Right ventricle myocardium superior (tissue), 1 donor: ENCODE measurements at regions not wholly inside any gene's neighbourhood (a gene's known extent, or its start where the extent isn't known, plus 50 kb on each side); places are given as distances from the start of the nearest gene placed in this dataset.
"Not testable (repeated sequence)": the region's sequence is repeated elsewhere in the genome, so short reads cannot be mapped to it uniquely, and the experiment has no call there.

ENCODE experiments used
- ATAC-seq: fragments of 200-7000 bp; cut with Tn5 transposase; one replicate; pipeline ENCODE4 v1.9.1; 2020; ENCODE audit warnings: mild to moderate bottlenecking; ENCODE audit not compliant: poor library complexity
- DNase-seq: peaks from one replicate; pipeline ENCODE4 v3.0.0-alpha.2; 2020
- intact Hi-C: fragments of 100-400 bp; cut with DNase I; formaldehyde crosslinking; loops from one replicate; pipeline ENCODE4 v1.11.2; 2022
- donor health status: DM: no; HTN: yes; CAD: no; lungs with severe emphysema.

DNA sequence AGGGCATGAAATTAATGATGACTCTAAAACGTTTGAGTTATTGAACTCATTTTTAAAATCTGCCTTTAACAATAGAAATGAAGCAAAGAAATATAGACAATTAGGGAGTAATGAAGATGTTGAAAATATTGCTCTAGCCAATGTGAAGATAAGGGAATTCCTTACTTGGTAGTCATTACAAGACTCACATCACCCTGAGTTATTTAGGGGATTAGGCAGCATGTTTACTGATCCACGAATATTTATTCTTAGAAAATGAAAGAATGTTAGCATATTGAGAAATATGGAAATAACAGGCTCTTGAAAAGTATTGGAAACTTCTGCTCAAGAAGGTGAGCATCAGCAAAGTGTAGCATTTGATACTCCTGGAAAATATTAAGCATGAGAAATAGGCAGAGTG lies 398.1 kb upstream of the ARPP21 start:
- ATAC-seq = no peak
- intact Hi-C loops = no loop called here
- no peak for DNase-seq

DNA sequence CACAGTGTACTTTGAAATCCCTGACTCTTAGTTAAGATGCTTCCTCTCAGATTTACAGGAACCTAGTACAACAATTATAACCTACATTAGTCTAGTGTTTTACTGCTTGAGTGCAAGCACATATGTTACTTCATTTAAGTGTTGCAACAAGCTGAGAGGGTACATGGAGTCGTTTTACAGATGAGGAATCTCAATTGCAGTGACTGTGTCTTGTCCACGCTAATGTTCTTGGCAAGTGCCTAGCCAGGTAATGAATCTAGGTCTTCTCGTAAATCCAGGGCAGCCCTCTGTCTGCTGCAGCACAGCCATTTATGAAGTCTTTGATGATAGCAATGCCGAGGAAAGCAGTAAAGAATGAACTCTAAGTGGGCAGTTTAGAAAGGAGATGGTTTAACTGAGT lies 384.4 kb upstream of the ARPP21 start:
- ATAC-seq = no peak
- DNase-seq = no peak
- intact Hi-C loops = no loop called here

DNA sequence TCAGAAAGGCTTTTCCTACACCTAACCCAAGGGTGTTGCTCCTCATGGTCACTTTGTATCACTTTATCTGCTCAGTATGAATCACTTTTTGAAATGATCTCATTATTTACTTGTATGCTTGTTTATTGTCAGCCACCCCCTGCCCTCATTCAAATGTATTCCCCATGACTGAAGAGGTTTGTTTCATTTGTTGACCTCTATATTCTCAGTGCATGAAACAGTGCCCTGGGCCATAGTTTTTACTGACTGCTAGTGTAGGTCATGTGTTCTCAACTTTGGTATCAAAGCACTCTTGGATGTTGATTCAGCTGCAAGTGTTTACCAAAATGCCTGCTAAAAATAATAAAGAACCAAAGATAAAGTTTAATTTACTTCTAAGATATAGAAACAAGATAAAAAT lies 381.7 kb upstream of the ARPP21 start:
- ATAC-seq (no peak), DNase-seq (no peak)
- intact Hi-C loops = no loop called here

DNA sequence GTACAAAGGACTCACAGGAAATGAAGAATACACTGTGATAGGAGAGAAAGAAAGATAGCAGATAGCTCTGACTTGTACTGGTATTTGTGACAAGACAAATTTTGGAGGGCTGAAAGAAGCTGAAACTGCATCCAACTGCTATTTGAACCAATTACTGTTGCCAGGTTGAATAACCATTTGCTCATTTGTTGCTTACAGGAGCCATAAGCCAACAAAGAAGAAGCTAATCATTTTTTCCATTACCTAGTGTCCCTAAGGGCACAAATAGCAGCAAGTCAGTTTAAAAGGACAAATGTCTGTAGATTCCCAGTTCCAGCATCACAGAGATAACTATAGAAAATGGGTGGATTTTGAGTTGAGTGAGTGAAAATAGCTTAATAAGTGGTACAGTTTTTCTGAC lies 376.9 kb upstream of the ARPP21 start:
- intact Hi-C loops = no loop called here
- DNase-seq (no peak), ATAC-seq (no peak)

DNA sequence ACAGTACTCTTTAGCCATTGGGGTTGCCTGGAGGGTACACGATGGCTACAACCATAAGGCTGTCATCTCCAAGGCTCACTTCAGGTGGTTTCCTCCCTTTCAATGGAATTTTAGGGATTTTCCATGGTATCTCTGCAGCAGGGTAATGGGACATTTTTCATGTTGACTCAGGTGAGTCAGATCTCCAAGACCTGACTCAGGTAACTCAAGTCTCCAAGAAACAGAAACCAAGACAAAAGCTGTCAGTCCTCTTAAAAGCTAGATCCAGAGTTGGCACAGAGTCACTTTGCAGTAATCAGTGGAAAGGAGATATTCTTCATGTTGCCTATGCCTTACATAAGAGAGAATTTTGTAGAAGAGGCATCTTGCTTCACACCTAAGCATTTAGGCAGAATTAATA lies 375.8 kb upstream of the ARPP21 start:
- ATAC-seq (no peak), DNase-seq (no peak)
- intact Hi-C loops = no loop called here

DNA sequence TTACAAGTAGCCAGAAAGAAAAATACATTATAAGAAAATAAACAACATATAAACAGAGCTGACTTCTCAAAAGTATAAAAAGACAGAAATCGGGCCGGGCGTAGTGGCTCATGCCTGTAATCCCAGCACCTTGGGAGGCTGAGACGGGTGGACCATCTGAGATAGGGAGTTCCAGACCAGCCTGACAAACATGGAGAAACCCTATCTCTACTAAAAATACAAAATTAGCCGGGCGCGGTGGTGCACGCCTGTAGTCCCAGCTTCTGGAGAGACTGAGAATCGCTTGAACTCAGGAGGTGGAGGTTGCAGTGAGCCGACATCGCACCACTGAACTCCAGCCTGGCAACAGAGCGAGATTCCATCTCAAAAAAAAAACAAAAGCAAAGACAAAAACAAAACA lies 373.3 kb upstream of the ARPP21 start:
- intact Hi-C loops, DNase-seq: not testable (repeated sequence)

DNA sequence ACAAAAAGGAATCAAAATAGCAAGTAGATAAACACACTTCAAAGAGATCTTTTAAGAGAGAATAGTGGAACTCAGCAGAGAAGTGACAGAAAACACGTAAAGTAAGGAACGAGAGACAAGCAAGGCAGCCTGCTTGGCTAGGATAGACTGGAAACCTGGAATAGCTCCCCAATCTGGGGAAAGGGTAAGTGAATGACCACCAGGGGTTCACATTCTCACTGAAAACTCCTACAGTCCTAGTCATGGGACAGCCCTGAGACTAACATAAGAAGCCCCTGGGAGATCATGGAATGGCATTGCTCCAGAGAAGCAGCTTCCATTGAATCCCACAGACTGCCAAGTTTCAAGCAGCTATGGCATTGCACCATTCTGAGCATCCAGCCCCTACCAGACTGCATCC lies 363.6 kb upstream of the ARPP21 start:
- intact Hi-C loops = no loop called here
- ATAC-seq (no peak), DNase-seq (no peak)

More for the DNA sequence above, 373.3 kb upstream of the ARPP21 start:
- not testable (repeated sequence) for ATAC-seq

DNA sequence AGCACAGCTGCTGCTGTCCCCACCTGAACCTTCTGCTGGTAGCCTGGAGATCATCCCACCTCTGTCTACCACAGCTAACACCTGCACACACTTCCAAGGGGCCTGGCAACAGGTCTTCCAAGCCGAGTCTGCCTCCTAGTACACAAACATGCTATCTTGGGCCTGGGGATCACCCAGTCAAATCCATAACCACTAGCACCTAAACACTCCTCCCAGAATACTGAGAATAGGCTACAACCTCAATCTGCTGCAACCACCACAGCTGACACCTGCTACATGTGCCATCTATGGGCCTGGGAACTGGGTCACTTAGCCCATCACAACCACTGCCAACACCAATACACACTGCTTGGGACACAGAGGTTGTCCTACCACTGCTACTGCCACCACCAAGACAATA lies 362.8 kb upstream of the ARPP21 start:
- intact Hi-C loops = no loop called here
- ATAC-seq = no peak
- no peak for DNase-seq

DNA sequence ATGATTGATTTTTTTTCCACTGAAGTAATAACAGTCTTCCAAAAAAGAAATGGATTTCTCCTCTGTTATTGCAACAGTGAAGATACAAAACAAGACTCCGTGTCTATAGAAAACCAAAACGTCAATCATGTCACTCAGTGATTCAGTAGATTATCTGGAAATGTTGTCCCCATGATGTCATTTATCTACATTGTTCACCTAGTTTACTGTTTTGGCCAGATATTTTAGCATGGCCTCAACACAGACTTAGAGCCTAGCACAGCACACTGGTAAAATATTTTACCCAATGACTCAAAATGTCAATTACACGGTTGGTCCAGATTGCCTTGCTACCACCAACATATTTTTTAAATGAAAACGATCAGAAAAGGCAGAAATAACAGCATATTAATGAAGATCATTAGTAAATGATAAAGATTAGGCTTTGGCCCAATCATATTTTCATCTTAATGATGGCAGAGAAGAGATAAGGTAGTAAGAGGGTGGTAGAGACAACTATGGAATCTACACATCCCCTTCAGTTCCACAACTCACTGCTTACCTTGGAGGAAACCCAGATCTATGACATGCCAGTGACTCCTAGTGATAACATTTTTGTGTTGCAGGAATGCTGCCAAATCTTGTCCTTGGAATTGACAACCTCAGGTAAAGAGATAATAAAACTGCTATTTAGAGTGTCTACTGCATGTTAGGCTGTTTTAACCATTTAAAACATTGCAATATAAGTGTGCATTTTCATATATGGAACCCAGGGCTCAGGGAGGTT lies 347.7 kb upstream of the ARPP21 start:
- no peak for ATAC-seq
- intact Hi-C loops = no loop called here
- DNase-seq = no peak

DNA sequence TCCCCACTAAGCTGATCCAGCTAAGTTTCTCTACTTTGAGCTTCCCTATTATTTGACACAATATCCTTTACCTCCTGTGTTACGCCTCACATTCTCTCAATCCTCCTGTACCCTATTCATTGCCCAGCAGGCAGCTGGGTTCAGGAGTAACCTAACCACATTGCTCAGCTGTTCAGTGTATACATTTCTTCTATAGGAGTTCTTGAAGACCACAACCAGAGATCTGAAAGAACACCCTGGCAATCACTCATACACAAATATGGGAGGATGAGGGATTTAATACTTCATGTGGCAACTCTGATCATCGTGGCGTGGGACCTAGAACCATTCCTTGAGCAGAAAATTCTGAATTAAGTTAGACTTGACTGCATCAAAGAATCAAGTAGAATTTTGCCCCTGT lies 346.8 kb upstream of the ARPP21 start:
- no peak for DNase-seq
- intact Hi-C loops = no loop called here
- ATAC-seq = no peak

DNA sequence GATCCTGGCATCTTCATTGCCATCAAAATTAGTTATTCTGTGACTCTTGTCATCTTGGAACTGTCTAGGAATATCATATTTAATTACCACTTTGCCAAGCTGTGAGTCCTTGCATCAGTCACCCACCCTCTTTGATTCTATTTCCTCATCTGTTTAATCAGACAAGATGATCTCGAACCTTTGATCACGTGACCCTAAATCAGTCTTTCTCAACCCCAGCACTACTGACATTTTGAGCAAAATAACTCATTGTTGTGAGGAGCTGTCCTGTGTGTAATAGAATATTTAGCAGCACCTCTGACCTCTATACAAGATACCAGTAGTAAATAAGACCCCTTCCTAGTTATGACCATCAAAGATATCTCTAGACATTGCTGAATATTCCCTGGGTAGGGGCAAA lies 343.4 kb upstream of the ARPP21 start:
- DNase-seq (no peak), ATAC-seq (no peak)
- intact Hi-C loops = no loop called here

DNA sequence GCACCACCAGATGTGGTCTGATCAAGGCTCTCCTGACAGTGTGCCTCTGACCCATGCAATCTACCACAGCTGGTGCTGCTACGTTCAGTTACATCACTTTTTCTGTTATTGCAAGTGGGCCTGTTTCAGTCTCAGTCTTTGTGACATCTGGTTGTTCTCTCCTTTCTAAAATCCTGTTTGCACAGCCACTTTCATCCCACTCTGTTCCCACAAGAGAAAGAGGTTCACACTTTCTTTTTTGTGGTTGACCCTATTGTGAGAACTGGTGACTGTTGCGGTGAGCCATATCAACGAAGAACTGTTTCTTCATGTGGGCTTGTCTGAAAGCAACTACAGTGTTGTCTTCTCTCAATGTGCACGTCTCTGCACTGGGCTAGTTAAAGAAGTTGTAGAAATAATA lies 342.8 kb upstream of the ARPP21 start:
- DNase-seq (no peak), ATAC-seq (no peak)
- intact Hi-C loops = no loop called here

DNA sequence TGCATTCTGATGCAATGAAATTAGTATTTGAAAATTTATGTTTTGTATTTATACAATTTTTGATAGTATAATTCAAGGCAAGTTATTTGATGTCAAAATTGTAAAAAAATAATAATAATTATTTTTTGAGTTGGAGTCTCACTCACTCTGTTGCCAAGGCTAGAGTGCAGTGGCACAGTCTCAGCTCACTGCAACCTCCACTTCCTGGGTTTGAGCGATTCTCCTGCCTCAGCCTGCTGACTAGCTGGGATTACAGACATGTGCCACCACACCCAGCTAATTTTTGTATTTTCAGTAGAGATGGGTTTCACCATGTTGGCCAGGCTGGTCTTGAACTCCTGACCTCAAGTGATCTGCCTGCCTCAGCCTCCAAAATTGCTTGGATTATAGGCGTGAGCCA lies 342.4 kb upstream of the ARPP21 start:
- DNase-seq, intact Hi-C loops, ATAC-seq: not testable (repeated sequence)

DNA sequence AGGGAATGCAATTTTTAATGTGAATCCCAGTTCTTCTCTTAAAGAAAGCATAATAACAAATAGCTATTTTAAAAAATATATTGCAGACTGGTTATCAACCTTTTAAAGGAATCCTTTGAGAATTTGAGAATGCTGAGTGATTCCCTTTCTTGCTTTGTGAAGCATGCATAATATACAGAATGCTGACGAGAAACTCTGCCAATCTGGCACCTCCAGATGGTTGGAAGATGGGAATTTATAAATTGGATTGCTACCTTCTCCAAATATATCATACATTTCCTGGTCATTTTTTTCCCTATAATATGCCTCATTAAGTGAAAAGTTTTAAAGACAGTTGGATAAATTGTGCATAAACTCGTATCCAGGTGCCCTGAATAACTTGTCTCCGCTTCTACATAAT lies 333.9 kb upstream of the ARPP21 start:
- DNase-seq (no peak), ATAC-seq (no peak)
- intact Hi-C loops = no loop called here

DNA sequence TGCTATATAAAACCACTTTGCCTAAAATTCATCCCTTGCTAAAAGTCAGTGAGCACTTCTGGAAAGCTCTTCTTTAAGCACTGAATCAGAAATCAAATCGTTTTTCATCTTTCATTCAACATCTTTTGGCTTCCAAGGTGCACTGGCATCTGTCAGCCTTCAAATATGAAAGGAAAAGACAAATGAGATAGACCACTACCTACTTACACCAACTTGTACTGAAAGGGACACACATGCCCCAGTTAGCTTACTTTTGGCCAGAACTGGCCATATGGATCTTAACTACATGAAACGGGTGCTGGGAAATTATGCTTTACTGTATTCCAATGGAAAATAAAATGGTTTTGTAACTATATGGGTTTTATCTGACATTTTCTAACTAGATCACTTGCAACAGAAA lies 332.0 kb upstream of the ARPP21 start:
- ATAC-seq (no peak), DNase-seq (no peak)
- intact Hi-C loops = no loop called here

DNA sequence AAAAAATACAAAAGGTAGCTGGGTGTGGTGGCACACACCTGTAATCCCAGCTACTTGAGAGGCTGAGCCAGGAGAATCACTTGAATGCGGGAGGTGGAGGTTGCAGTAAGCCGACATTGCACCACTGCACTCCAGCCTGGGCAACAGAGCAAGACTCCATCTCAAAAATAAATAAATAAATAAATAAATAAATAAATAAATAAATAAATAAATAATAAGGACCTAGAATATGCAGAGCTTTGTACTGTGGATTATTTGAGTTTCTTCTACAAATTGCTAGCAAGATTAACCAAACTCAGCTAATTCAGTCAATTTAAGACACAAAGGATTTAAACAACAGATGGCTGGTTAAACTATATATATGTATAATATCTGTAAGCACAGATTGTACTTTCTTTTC lies 322.5 kb upstream of the ARPP21 start:
- DNase-seq, intact Hi-C loops, ATAC-seq: not testable (repeated sequence)

DNA sequence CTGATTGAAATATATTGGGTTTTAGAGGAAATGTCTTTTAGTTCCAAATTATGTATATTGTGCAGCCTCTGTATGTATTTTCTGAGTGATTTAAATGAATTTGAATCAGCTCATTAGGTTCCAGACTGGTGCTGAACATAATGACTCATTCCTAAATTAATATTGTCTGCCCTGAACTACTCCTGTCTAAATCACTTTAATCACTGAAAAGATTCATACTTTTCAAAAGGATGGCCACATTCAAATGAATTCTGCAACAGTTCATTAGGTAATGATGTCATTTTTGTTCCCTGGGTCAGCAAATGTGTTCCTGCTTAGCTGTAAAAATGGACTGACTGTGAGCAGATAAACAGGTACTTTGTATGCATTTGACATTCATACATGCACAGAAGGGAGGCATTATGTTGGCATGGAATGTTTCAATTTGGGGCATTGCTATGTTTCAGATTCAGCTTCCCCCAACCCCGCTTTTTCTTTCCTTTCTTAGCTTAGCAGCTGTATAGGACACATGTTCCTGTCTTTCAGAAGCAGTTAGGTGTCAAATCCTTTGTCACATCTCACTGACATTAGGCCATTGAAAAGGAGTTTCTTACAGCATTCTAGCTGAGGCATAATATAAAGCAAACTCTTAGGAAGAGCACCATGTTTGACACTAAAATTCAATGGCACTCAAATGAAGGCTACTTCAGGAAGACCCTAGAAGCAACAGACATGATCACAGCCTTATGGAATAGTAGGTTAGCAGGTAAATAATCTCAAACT lies 318.5 kb upstream of the ARPP21 start:
- ATAC-seq = no peak
- intact Hi-C loops = no loop called here

DNA sequence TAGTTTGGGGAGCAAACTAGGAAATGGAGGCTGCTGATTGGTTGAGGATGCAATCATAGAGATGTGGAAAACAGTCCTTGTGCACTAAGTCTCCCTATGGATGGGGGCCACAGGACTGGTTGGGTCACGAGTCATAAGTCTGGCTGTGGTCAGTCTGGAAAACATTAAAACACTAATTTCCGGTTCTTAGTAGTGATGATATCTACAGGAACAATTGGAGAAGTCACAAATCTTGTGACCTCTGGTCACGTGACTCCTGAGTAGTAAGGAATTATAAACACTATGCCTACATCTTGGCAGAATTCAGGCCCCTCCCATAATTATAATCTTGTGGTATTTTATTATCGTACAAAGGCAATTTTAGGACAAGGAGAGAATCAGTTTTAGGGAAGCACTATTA lies 317.3 kb upstream of the ARPP21 start:
- ATAC-seq = no peak
- no peak for DNase-seq
- intact Hi-C loops = no loop called here

More for the DNA sequence above, 318.5 kb upstream of the ARPP21 start:
- DNase-seq = no peak

DNA sequence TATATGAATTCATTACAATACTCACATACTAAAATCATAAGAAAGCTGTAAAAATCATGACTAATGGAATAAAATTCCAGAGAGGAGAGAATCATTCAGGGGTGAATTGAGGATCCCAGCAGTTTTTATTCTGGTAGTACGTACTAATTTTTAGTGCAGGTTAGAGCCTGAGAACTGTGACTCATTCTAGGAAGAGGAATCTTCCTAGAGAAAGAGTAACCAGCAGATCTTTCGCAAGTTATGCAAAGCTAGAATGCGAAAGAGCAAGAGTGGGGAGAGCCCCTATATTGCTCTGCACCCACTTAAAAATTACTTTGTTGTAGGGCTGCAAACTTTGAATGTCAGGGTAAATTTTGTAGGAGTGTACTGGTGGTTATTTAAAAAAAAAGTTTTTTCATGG lies 303.6 kb upstream of the ARPP21 start:
- no peak for ATAC-seq
- no peak for DNase-seq
- intact Hi-C loops = no loop called here

DNA sequence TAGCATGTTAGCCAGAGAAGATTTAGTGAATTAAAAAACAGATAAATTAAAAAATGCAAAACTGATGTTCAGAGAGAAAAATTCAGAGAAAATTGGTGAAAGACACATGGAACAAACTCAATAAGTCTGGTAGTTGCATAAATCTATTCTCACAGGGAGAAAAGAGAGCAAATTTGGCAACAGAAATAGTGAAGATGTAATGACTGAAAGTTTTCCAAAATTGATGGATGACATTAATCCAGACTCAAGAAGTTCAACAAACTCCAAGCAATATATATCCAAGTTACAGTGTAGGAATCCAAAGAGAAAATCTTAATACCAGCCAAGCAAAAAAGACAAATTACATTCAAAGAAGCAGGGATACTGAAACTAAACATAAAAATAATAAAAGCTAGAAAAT lies 302.7 kb upstream of the ARPP21 start:
- DNase-seq = no peak
- intact Hi-C loops = no loop called here
- no peak for ATAC-seq
